ENCODE measurements at regions not wholly inside any gene's neighbourhood (a gene's known extent, or its start where the extent isn't known, plus 50 kb on each side); places are given as distances from the start of the nearest gene placed in this dataset.

GRCh38 chr17:14902297-14902696, 362.8 kb downstream of the PMP22 start:
- H3K36me3 ChIP-seq = no peaks in the 10 kb centered on the region
- H3K27ac ChIP-seq = no peak overlapping the region
- DNase-seq (ENCODE audit: low spot score) = no peak
- H3K9me3 ChIP-seq = peaks cover 0 to 13% of the 10 kb centered on the region in 2 donors
- no peaks in the 10 kb centered on the region for H3K27me3 ChIP-seq
- H3K4me1 ChIP-seq = no peaks in the 10 kb centered on the region
- TF ChIP-seq CTCF (IDR thresholded peaks at IDR 0.05) = no peak
- no peak overlapping the region for H3K4me3 ChIP-seq

GRCh38 chr17:14901376-14901775, 363.8 kb downstream of the PMP22 start:
- DNase-seq (ENCODE audit: low spot score) = no peak
- Histone ChIP-seq H3K4me3 (no peak overlapping the region), H3K4me1 (no peaks in the 10 kb centered on the region), H3K36me3 (no peaks in the 10 kb centered on the region), H3K27ac (no peak overlapping the region), H3K27me3 (no peaks in the 10 kb centered on the region), H3K9me3 (peaks cover 0 to 20% of the 10 kb centered on the region in 2 donors)
- no peak for TF ChIP-seq CTCF (IDR thresholded peaks at IDR 0.05)

GRCh38 chr17:14886200-14886739, 378.9 kb downstream of the PMP22 start:
- no peak for DNase-seq (ENCODE audit: low spot score)
- no peaks in the 10 kb centered on the region for H3K36me3 ChIP-seq
- H3K4me3 ChIP-seq = no peak overlapping the region
- TF ChIP-seq CTCF (IDR thresholded peaks at IDR 0.05) = no peak
- no peak overlapping the region for H3K27ac ChIP-seq
- peaks cover 0 to 34% of the 10 kb centered on the region in 2 donors for H3K9me3 ChIP-seq
- no peaks in the 10 kb centered on the region for H3K4me1 ChIP-seq
- no peaks in the 10 kb centered on the region for H3K27me3 ChIP-seq

- Histone ChIP-seq H3K27me3 (no peaks in the 10 kb centered on the region), H3K4me1 (no peaks in the 10 kb centered on the region), H3K4me3 (no peak overlapping the region), H3K9me3 (peaks cover 0 to 18% of the 10 kb centered on the region in 2 donors), H3K36me3 (no peaks in the 10 kb centered on the region), H3K27ac (no peak overlapping the region)
- DNase-seq (ENCODE audit: low spot score) = no peak
- TF ChIP-seq CTCF (IDR thresholded peaks at IDR 0.05) = no peak
Observed at GRCh38 chr17:14882131-14882530, 383.0 kb downstream of the PMP22 start.

DNA sequence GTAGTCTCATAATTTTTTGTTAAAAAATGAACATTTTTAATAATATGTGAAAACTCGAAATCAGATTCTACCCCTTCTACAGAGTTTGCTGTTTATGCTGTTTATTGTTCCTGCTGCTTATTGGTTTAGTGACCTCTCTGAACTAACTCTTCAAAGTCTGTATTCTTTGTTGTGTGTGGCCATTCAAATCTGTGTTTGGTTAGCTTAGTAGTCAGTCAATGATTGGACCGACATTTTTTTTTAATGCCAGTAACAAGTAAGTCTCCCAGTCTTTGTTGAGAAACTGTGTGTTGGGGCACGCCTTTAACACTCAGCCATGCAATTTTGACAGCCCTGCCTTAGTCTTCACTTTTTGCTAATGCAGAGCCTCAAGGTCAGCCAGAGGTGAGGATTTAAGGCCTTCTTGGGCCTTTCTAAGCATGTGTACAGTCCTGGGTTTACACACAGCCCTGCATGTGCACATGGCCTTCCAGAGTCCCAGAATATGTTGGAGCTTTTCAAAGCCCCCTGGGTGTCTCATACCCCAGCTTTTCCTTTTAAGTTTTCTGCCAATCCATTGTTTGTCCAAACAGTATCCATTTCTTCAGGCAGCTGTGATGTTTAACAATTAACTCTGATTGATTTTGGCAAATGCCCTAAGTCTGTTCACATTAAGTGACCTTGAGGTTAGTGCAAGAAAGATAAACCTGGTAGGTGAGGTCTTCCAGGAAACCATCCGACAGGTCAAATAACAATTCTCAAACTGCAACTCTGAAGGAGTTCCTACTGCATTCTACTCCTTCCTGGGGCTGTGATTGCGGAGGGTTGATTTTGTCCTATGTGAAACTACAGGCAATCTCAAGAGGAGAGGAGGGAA, 389.3 kb downstream of the PMP22 start:
- no peak overlapping the region for H3K27ac ChIP-seq
- H3K27me3 ChIP-seq = no peaks in the 10 kb centered on the region

More for the DNA sequence above, 389.3 kb downstream of the PMP22 start:
- DNase-seq (ENCODE audit: low spot score) = no peak
- H3K4me1 ChIP-seq = no peaks in the 10 kb centered on the region
- H3K36me3 ChIP-seq = no peaks in the 10 kb centered on the region
- H3K4me3 ChIP-seq = no peak overlapping the region
- H3K9me3 ChIP-seq = no peaks in the 10 kb centered on the region
- no peak for TF ChIP-seq CTCF (IDR thresholded peaks at IDR 0.05)
